GM23338 (cell line): ENCODE measurements at regions not wholly inside any gene's neighbourhood (a gene's known extent, or its start where the extent isn't known, plus 50 kb on each side); places are given as distances from the start of the nearest gene placed in this dataset.

Experiments used
- ATAC-seq: fragments of 200-7000 bp; cut with Tn5 transposase; 3 replicates; pipeline ENCODE4 v1.9.1; 2020
- DNase-seq: peaks from one replicate; pipeline ENCODE4 v3.0.0-alpha.2; 2015; ENCODE audit warnings: low spot score
- H2AFZ ChIP-seq: fragments of 200-600 bp; sonication (generic); 2 replicates; pipeline ENCODE4 v1.8.0; 2016; ENCODE audit warnings: antibody characterized with exemption, mild to moderate bottlenecking, moderate library complexity
- H3F3A ChIP-seq: fragments of 200-600 bp; sonication (generic); replicated peaks from 2 replicates; pipeline ENCODE4 v1.8.0; 2017; ENCODE audit warnings: antibody characterized with exemption, mixed run types, low read depth
- H3K27ac ChIP-seq: fragments of 200-600 bp; sonication (generic); 2 replicates; pipeline ENCODE4 v1.6.1; 2016; ENCODE audit warnings: low read depth
- H3K27me3 ChIP-seq: fragments of 200-600 bp; sonication (generic); 2 replicates; pipeline ENCODE4 v1.8.0; 2016; ENCODE audit warnings: mild to moderate bottlenecking, mixed run types, moderate library complexity; ENCODE audit not compliant: insufficient read depth
- H3K36me3 ChIP-seq: fragments of 200-600 bp; sonication (generic); 2 replicates; pipeline ENCODE4 v1.8.0; 2016; ENCODE audit warnings: mild to moderate bottlenecking; ENCODE audit not compliant: insufficient read depth
- H3K4me1 ChIP-seq: fragments of 200-600 bp; sonication (generic); 2 replicates; pipeline ENCODE4 v1.8.0; 2016; ENCODE audit warnings: mild to moderate bottlenecking, moderate library complexity; ENCODE audit not compliant: insufficient read depth
- H3K4me2 ChIP-seq: fragments of 200-600 bp; sonication (generic); 2 replicates; pipeline ENCODE4 v1.7.1; 2017; ENCODE audit warnings: mixed run types
- H3K4me3 ChIP-seq: fragments of 200-600 bp; sonication (generic); 2 replicates; pipeline ENCODE4 v1.6.1; 2016; ENCODE audit warnings: mixed run types
- H3K79me2 ChIP-seq: fragments of 200-600 bp; sonication (generic); replicated peaks from 2 replicates; pipeline ENCODE4 v1.8.0; 2017; ENCODE audit warnings: mild to moderate bottlenecking; ENCODE audit not compliant: insufficient read depth
- H3K9me2 ChIP-seq: fragments of 200-600 bp; sonication (generic); 2 replicates; pipeline ENCODE4 v1.8.0; 2017; ENCODE audit not compliant: insufficient read depth
- H4K20me1 ChIP-seq: fragments of 200-600 bp; sonication (generic); replicated peaks from 2 replicates; pipeline ENCODE4 v1.8.0; 2017; ENCODE audit warnings: mild to moderate bottlenecking; ENCODE audit not compliant: insufficient read depth
- H3K27ac Mint-ChIP-seq: 2 replicates; pipeline ENCODE4 v1.8.0; 2020; ENCODE audit warnings: inconsistent platforms, mild to moderate bottlenecking, moderate library complexity, mixed read lengths
- H3K27me3 Mint-ChIP-seq: 3 replicates; pipeline ENCODE4 v1.8.0; 2022; ENCODE audit warnings: low read depth, mild to moderate bottlenecking, moderate library complexity, mixed read lengths, inconsistent platforms; ENCODE audit not compliant: insufficient read depth, poor library complexity
- H3K36me3 Mint-ChIP-seq: 3 replicates; pipeline ENCODE4 v1.8.0; 2021; ENCODE audit warnings: low read depth, mild to moderate bottlenecking, inconsistent platforms, moderate library complexity, mixed read lengths
- H3K4me1 Mint-ChIP-seq: 3 replicates; pipeline ENCODE4 v1.8.0; 2020; ENCODE audit warnings: mild to moderate bottlenecking, inconsistent platforms, mixed read lengths
- H3K4me3 Mint-ChIP-seq: 3 replicates; pipeline ENCODE4 v1.8.0; 2021; ENCODE audit warnings: moderate library complexity, mild to moderate bottlenecking, inconsistent platforms, mixed read lengths
- H3K9me3 Mint-ChIP-seq: 3 replicates; pipeline ENCODE4 v1.8.0; 2020; ENCODE audit warnings: moderate library complexity, mild to moderate bottlenecking, inconsistent platforms, mixed read lengths
- CREB1 ChIP-seq: fragments of 250-450 bp; sonication (Bioruptor Pico); IDR thresholded peaks from 2 replicates; pipeline ENCODE4 v1.5.0; 2020; ENCODE audit warnings: low read depth, mild to moderate bottlenecking, moderate library complexity
- EZH2 ChIP-seq: fragments of 200-600 bp; sonication (generic); IDR thresholded peaks from one replicate; pipeline ENCODE4 v1.8.0; 2017; ENCODE audit warnings: antibody characterized with exemption, mild to moderate bottlenecking, low read depth; ENCODE audit not compliant: unreplicated experiment
- JUNB ChIP-seq: IDR thresholded peaks from one replicate; pipeline ENCODE4 v1.6.1; 2016; ENCODE audit warnings: antibody characterized with exemption; ENCODE audit not compliant: unreplicated experiment
- ZNF114 ChIP-seq: fragments of 250-450 bp; sonication (Bioruptor Pico); IDR thresholded peaks from 2 replicates; pipeline ENCODE4 v1.5.0; 2020; ENCODE audit warnings: mild to moderate bottlenecking, moderate library complexity
- ZNF331 ChIP-seq: fragments of 250-450 bp; sonication (Bioruptor Pico); IDR thresholded peaks from 2 replicates; pipeline ENCODE4 v1.5.0; 2020; ENCODE audit warnings: low read depth, mild to moderate bottlenecking, moderate library complexity
- TF ChIP-seq, protein P1 (sequence below), 2 experiments: fragments of 200-600 bp in 1 of 2; sonication (generic) in 1 of 2; conservative IDR thresholded peaks; 2 replicates each; pipeline versions ENCODE4 v1.5.1 to v1.6.1; 2016 to 2017; ENCODE audit warnings: antibody characterized with exemption in 2 of 2, low read depth in 2 of 2, mild to moderate bottlenecking in 2 of 2, moderate library complexity in 1 of 2
- TF ChIP-seq, protein P2 (sequence below): IDR thresholded peaks from 2 replicates; pipeline ENCODE4 v1.6.1; 2016; ENCODE audit warnings: antibody characterized with exemption
- TF ChIP-seq, protein P3 (sequence below): IDR thresholded peaks from one replicate; pipeline ENCODE4 v1.6.1; 2018; ENCODE audit warnings: antibody characterized with exemption; ENCODE audit not compliant: unreplicated experiment

DNA sequence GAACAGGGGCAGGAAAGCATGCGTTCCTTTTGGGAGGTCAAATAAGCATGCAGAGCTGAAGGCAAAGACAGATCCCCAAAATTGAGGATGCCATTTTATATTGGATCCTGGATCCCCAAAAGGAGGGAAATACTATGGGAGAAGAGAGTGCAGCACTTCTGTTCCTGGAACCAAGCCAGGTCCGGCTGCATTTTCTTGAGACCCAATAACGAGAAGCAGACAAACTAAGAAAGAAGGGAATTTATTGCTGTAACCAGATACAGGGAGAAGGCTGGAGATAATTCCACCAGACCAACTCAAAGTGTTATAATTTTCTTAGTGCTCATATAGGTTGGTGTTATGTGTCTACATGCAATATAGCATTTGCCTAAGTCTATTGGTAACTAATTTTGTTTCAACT, 60.8 kb downstream of the PDE6H start:
- TF ChIP-seq JUNB (no peak), EZH2 (no peak), ZNF114 (CRISPR knock-in tag) (no peak), ZNF331 (CRISPR knock-in tag) (no peak)
- TF ChIP-seq, protein P1, sequence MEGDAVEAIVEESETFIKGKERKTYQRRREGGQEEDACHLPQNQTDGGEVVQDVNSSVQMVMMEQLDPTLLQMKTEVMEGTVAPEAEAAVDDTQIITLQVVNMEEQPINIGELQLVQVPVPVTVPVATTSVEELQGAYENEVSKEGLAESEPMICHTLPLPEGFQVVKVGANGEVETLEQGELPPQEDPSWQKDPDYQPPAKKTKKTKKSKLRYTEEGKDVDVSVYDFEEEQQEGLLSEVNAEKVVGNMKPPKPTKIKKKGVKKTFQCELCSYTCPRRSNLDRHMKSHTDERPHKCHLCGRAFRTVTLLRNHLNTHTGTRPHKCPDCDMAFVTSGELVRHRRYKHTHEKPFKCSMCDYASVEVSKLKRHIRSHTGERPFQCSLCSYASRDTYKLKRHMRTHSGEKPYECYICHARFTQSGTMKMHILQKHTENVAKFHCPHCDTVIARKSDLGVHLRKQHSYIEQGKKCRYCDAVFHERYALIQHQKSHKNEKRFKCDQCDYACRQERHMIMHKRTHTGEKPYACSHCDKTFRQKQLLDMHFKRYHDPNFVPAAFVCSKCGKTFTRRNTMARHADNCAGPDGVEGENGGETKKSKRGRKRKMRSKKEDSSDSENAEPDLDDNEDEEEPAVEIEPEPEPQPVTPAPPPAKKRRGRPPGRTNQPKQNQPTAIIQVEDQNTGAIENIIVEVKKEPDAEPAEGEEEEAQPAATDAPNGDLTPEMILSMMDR (conservative IDR thresholded peaks at IDR 0.05; ENCODE audit: low read depth in 2 of 2): no peak
- TF ChIP-seq, protein P2, sequence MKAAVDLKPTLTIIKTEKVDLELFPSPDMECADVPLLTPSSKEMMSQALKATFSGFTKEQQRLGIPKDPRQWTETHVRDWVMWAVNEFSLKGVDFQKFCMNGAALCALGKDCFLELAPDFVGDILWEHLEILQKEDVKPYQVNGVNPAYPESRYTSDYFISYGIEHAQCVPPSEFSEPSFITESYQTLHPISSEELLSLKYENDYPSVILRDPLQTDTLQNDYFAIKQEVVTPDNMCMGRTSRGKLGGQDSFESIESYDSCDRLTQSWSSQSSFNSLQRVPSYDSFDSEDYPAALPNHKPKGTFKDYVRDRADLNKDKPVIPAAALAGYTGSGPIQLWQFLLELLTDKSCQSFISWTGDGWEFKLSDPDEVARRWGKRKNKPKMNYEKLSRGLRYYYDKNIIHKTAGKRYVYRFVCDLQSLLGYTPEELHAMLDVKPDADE: no peak
- TF ChIP-seq, protein P3, sequence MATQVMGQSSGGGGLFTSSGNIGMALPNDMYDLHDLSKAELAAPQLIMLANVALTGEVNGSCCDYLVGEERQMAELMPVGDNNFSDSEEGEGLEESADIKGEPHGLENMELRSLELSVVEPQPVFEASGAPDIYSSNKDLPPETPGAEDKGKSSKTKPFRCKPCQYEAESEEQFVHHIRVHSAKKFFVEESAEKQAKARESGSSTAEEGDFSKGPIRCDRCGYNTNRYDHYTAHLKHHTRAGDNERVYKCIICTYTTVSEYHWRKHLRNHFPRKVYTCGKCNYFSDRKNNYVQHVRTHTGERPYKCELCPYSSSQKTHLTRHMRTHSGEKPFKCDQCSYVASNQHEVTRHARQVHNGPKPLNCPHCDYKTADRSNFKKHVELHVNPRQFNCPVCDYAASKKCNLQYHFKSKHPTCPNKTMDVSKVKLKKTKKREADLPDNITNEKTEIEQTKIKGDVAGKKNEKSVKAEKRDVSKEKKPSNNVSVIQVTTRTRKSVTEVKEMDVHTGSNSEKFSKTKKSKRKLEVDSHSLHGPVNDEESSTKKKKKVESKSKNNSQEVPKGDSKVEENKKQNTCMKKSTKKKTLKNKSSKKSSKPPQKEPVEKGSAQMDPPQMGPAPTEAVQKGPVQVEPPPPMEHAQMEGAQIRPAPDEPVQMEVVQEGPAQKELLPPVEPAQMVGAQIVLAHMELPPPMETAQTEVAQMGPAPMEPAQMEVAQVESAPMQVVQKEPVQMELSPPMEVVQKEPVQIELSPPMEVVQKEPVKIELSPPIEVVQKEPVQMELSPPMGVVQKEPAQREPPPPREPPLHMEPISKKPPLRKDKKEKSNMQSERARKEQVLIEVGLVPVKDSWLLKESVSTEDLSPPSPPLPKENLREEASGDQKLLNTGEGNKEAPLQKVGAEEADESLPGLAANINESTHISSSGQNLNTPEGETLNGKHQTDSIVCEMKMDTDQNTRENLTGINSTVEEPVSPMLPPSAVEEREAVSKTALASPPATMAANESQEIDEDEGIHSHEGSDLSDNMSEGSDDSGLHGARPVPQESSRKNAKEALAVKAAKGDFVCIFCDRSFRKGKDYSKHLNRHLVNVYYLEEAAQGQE: no peak
- peaks cover 33% of the 10 kb centered on the region for H3K4me1 Mint-ChIP-seq
- H2AFZ ChIP-seq: peak overlapping the region; percentile 61; the same call in 1 of the 2 replicates
- DNase-seq (no peak), ATAC-seq (no peak)
- H3K27ac Mint-ChIP-seq: no peak overlapping the region
- no peaks in the 10 kb centered on the region for H3K79me2 ChIP-seq
- H3K4me3 ChIP-seq: no peak overlapping the region
- no peaks in the 10 kb centered on the region for H4K20me1 ChIP-seq
- H3K27ac ChIP-seq: no peak overlapping the region
- H3K9me2 ChIP-seq: peaks cover 12% of the 10 kb centered on the region; the same call in 1 of the 2 replicates
- no peaks in the 10 kb centered on the region for H3K36me3 ChIP-seq
- H3K27me3 ChIP-seq: no peaks in the 10 kb centered on the region
- no peak overlapping the region for H3K4me2 ChIP-seq
- H3K9me3 Mint-ChIP-seq: peaks cover 4% of the 10 kb centered on the region; the same call in 1 of the 3 replicates
- H3K27me3 Mint-ChIP-seq: peaks cover 4% of the 10 kb centered on the region
- no peaks in the 10 kb centered on the region for H3F3A ChIP-seq
- peaks cover 20% of the 10 kb centered on the region for H3K4me1 ChIP-seq
- peaks cover 2% of the 10 kb centered on the region for H3K36me3 Mint-ChIP-seq
- no peak overlapping the region for H3K4me3 Mint-ChIP-seq

DNA sequence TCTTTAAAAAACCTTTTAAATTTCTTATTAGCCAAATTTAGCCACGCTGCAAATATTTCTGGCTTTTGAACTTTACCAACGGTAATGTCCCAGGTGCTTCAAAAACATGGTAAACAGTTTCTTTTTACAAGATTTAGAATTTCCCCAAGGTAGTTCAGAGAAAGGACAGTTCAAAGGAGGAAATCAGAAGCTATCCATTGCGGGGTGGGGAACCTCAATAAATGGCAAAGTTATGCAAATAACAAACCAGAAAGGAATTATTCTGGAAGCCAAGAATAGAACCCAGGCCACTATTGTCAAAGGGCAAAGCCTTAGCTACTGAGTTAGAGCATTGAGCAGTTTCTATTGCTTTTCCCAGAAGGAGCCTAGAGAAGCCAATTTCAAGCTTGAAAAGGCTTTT, 62.3 kb downstream of the PDE6H start:
- DNase-seq: no peak
- H3K36me3 ChIP-seq: no peaks in the 10 kb centered on the region
- H2AFZ ChIP-seq: no peak overlapping the region
- H3K27me3 ChIP-seq: no peaks in the 10 kb centered on the region
- H3K4me1 ChIP-seq: peaks cover 20% of the 10 kb centered on the region
- H3K4me1 Mint-ChIP-seq: peaks cover 33% of the 10 kb centered on the region
- TF ChIP-seq, protein P3: no peak
- no peak for TF ChIP-seq EZH2
- TF ChIP-seq, protein P2: no peak
- no peak for TF ChIP-seq ZNF114 (CRISPR knock-in tag)
- TF ChIP-seq, protein P1 (conservative IDR thresholded peaks at IDR 0.05; ENCODE audit: low read depth in 2 of 2): no peak
- TF ChIP-seq CREB1 (CRISPR knock-in tag): no peak
- no peak; the same call in 2 of the 3 replicates for ATAC-seq
- no peak overlapping the region for H3K27ac Mint-ChIP-seq
- H4K20me1 ChIP-seq: no peaks in the 10 kb centered on the region
- H3K79me2 ChIP-seq: no peaks in the 10 kb centered on the region
- no peak overlapping the region for H3K4me3 ChIP-seq
- H3K9me3 Mint-ChIP-seq: peaks cover 4% of the 10 kb centered on the region; the same call in 1 of the 3 replicates
- H3K27ac ChIP-seq: no peak overlapping the region
- no peak overlapping the region for H3K4me3 Mint-ChIP-seq
- peak overlapping the region; percentile 5; the same call in 1 of the 2 replicates for H3K4me2 ChIP-seq
- peaks cover 4% of the 10 kb centered on the region for H3K27me3 Mint-ChIP-seq
- no peaks in the 10 kb centered on the region for H3F3A ChIP-seq
- peaks cover 2% of the 10 kb centered on the region for H3K36me3 Mint-ChIP-seq
- peaks cover 13% of the 10 kb centered on the region for H3K9me2 ChIP-seq
